PFSK-1 (cell line): ENCODE measurements at regions not wholly inside any gene's neighbourhood (a gene's known extent, or its start where the extent isn't known, plus 50 kb on each side); places are given as distances from the start of the nearest gene placed in this dataset.

ENCODE experiments used
- POLR2AphosphoS5 ChIP-seq: IDR thresholded peaks from 2 replicates; pipeline ENCODE4 v1.6.1; 2012; ENCODE audit warnings: low read depth, mild to moderate bottlenecking, control low read depth, low read length, moderate library complexity
- SIN3A ChIP-seq: IDR thresholded peaks from 2 replicates; pipeline ENCODE4 v1.6.1; 2012; ENCODE audit warnings: mild to moderate bottlenecking, low read length, moderate library complexity, borderline replicate concordance; ENCODE audit not compliant: insufficient read depth

DNA sequence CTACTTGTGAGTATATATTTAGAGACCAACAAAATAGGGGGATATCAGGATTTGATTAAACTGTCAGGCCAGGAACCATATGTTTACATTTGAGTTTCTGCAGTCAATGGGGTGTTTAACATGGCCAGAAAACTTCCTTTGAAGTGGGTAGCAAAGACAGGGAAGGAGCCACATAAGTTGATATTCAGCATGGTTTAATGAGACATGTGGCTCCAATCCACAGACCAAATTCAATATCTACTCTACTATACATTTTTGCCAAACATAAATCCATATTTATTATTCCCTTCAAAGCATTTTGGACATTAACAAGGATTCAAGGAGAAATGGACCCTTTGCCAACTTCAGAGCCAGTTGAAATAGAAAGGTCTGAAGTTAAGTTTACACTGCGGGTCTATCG is 99.8 kb downstream of the TAF11L14 start:
- TF ChIP-seq POLR2AphosphoS5 (no peak), SIN3A (no peak)
